Left ventricle myocardium superior (tissue), 1 donor: ENCODE measurements at regions not wholly inside any gene's neighbourhood (a gene's known extent, or its start where the extent isn't known, plus 50 kb on each side); places are given as distances from the start of the nearest gene placed in this dataset.
"Not testable (repeated sequence)": the region's sequence is repeated elsewhere in the genome, so short reads cannot be mapped to it uniquely, and the experiment has no call there.

Experiments used
- ATAC-seq: fragments of 200-7000 bp; cut with Tn5 transposase; one replicate; pipeline ENCODE4 v1.9.1; 2020; ENCODE audit warnings: mild to moderate bottlenecking, moderate library complexity
- DNase-seq: peaks from one replicate; pipeline ENCODE4 v3.0.0-alpha.2; 2020
- intact Hi-C: fragments of 100-400 bp; cut with micrococcal nuclease; formaldehyde crosslinking; loops from one replicate; pipeline ENCODE4 v1.11.0; 2022
- donor health status: DM: no; HTN: yes; CAD: no; lungs with severe emphysema.

- DNase-seq (no peak), ATAC-seq (no peak)
- intact Hi-C loops, result no loop called here
Observed at GRCh38 chr13:81917810-81918209, 1576.9 kb upstream of the SPRY2 start.

- intact Hi-C loops, result no loop called here
- no peak for ATAC-seq
Observed at GRCh38 chr13:81916461-81916860, 1575.5 kb upstream of the SPRY2 start.

GRCh38 chr13:81907787-81908372 is 1567.0 kb upstream of the SPRY2 start:
- DNase-seq (no peak), ATAC-seq (no peak)
- intact Hi-C loops, result no loop called here

More at GRCh38 chr13:81916461-81916860, 1575.5 kb upstream of the SPRY2 start:
- DNase-seq, result no peak

GRCh38 chr13:81888855-81889254 is 1547.9 kb upstream of the SPRY2 start:
- DNase-seq (no peak), ATAC-seq (no peak)
- intact Hi-C loops, result no loop called here

- ATAC-seq (no peak), DNase-seq (no peak)
- intact Hi-C loops, result no loop called here
Observed at GRCh38 chr13:81874681-81875661, 1534.0 kb upstream of the SPRY2 start.

- ATAC-seq (no peak), DNase-seq (no peak)
- intact Hi-C loops, result no loop called here
Observed at GRCh38 chr13:81874253-81874652, 1533.3 kb upstream of the SPRY2 start.

GRCh38 chr13:81872581-81872980 is 1531.7 kb upstream of the SPRY2 start:
- no peak for ATAC-seq
- no peak for DNase-seq
- intact Hi-C loops, result no loop called here

GRCh38 chr13:81871751-81872325 is 1530.9 kb upstream of the SPRY2 start:
- ATAC-seq, intact Hi-C loops, DNase-seq: not testable (repeated sequence)

GRCh38 chr13:81848291-81848690 is 1507.4 kb upstream of the SPRY2 start:
- DNase-seq, result no peak
- intact Hi-C loops, result no loop called here
- ATAC-seq, result no peak

GRCh38 chr13:81846771-81847170 is 1505.8 kb upstream of the SPRY2 start:
- intact Hi-C loops, result no loop called here
- DNase-seq (no peak), ATAC-seq (no peak)

- no peak for DNase-seq
- ATAC-seq, result no peak
- intact Hi-C loops, result no loop called here
Observed at GRCh38 chr13:81821259-81821658, 1480.3 kb upstream of the SPRY2 start.

- DNase-seq (no peak), ATAC-seq (no peak)
- intact Hi-C loops, result no loop called here
Observed at GRCh38 chr13:81800433-81800832, 1459.5 kb upstream of the SPRY2 start.

- DNase-seq (no peak), ATAC-seq (no peak)
- intact Hi-C loops, result no loop called here
Observed at GRCh38 chr13:81795710-81796109, 1454.8 kb upstream of the SPRY2 start.

- no peak for ATAC-seq
- intact Hi-C loops, result no loop called here
- DNase-seq, result no peak
Observed at GRCh38 chr13:81791641-81792040, 1450.7 kb upstream of the SPRY2 start.

GRCh38 chr13:81781471-81781870 is 1440.5 kb upstream of the SPRY2 start:
- ATAC-seq, result no peak
- intact Hi-C loops, result no loop called here
- DNase-seq, result no peak

- ATAC-seq, result no peak
- no peak for DNase-seq
- intact Hi-C loops, result no loop called here
Observed at GRCh38 chr13:81779876-81780275, 1439.0 kb upstream of the SPRY2 start.

GRCh38 chr13:81778350-81778749 is 1437.4 kb upstream of the SPRY2 start:
- intact Hi-C loops, result no loop called here
- ATAC-seq (no peak), DNase-seq (no peak)

- intact Hi-C loops, result no loop called here
- ATAC-seq (no peak), DNase-seq (no peak)
Observed at GRCh38 chr13:81773263-81773662, 1432.3 kb upstream of the SPRY2 start.

- DNase-seq, result no peak
- intact Hi-C loops, result no loop called here
- no peak for ATAC-seq
Observed at GRCh38 chr13:81771951-81772350, 1431.0 kb upstream of the SPRY2 start.

- no peak for DNase-seq
- intact Hi-C loops, result no loop called here
- ATAC-seq, result no peak
Observed at GRCh38 chr13:81770868-81771505, 1430.1 kb upstream of the SPRY2 start.
